HUES48 (cell line): ENCODE measurements at regions not wholly inside any gene's neighbourhood (a gene's known extent, or its start where the extent isn't known, plus 50 kb on each side); places are given as distances from the start of the nearest gene placed in this dataset.
"Not testable (repeated sequence)": the region's sequence is repeated elsewhere in the genome, so short reads cannot be mapped to it uniquely, and the experiment has no call there.

Experiments used
- H3K27ac ChIP-seq: one replicate; pipeline ENCODE4 v1.7.0; 2013; ENCODE audit warnings: low read depth, low read length, inconsistent platforms
- H3K27me3 ChIP-seq: 2 replicates; pipeline ENCODE4 v1.6.1; 2013; ENCODE audit warnings: mild to moderate bottlenecking, low read length; ENCODE audit not compliant: control insufficient read depth, insufficient read depth
- H3K36me3 ChIP-seq: 2 replicates; pipeline ENCODE4 v1.6.1; 2013; ENCODE audit warnings: low read length; ENCODE audit not compliant: control insufficient read depth, insufficient read depth
- H3K4me1 ChIP-seq: 2 replicates; pipeline ENCODE4 v1.6.1; 2013; ENCODE audit warnings: mild to moderate bottlenecking, low read length; ENCODE audit not compliant: control insufficient read depth, insufficient read depth
- H3K4me3 ChIP-seq: 2 replicates; pipeline ENCODE4 v1.5.1; 2013; ENCODE audit warnings: mild to moderate bottlenecking, low read depth, low read length
- H3K9ac ChIP-seq: 2 replicates; pipeline ENCODE4 v1.6.1; 2013; ENCODE audit warnings: mild to moderate bottlenecking, low read depth, low read length, moderate library complexity
- H3K9me3 ChIP-seq: 2 replicates; pipeline ENCODE4 v1.6.1; 2013; ENCODE audit warnings: low read length; ENCODE audit not compliant: control insufficient read depth, insufficient read depth

GRCh38 chr9:31572190-31572589 lies 812.3 kb upstream of the ACO1 start:
- not testable (repeated sequence) for H3K9ac ChIP-seq, H3K36me3 ChIP-seq, H3K4me3 ChIP-seq, H3K27me3 ChIP-seq, H3K27ac ChIP-seq, H3K4me1 ChIP-seq, H3K9me3 ChIP-seq

- Histone ChIP-seq H3K27me3 (no peaks in the 10 kb centered on the region), H3K4me3 (no peak overlapping the region), H3K27ac (no peak overlapping the region), H3K9me3 (no peaks in the 10 kb centered on the region), H3K4me1 (no peaks in the 10 kb centered on the region), H3K36me3 (no peaks in the 10 kb centered on the region), H3K9ac (no peak overlapping the region)
These were observed 810.9 kb upstream of the ACO1 start for GRCh38 chr9:31573561-31573960.

GRCh38 chr9:31574006-31574765 lies 810.3 kb upstream of the ACO1 start:
- H3K27ac ChIP-seq = no peak overlapping the region
- H3K27me3 ChIP-seq = no peaks in the 10 kb centered on the region
- no peak overlapping the region for H3K9ac ChIP-seq
- no peaks in the 10 kb centered on the region for H3K36me3 ChIP-seq
- no peaks in the 10 kb centered on the region for H3K9me3 ChIP-seq
- H3K4me3 ChIP-seq = no peak overlapping the region
- H3K4me1 ChIP-seq = no peaks in the 10 kb centered on the region

GRCh38 chr9:31582071-31582470 lies 802.4 kb upstream of the ACO1 start:
- Histone ChIP-seq H3K27ac (no peak overlapping the region), H3K27me3 (no peaks in the 10 kb centered on the region), H3K4me1 (no peaks in the 10 kb centered on the region), H3K36me3 (no peaks in the 10 kb centered on the region), H3K4me3 (no peak overlapping the region), H3K9ac (no peak overlapping the region), H3K9me3 (no peaks in the 10 kb centered on the region)

GRCh38 chr9:31582561-31582960 lies 801.9 kb upstream of the ACO1 start:
- Histone ChIP-seq H3K36me3 (no peaks in the 10 kb centered on the region), H3K27ac (no peak overlapping the region), H3K9ac (no peak overlapping the region), H3K9me3 (no peaks in the 10 kb centered on the region), H3K4me1 (no peaks in the 10 kb centered on the region), H3K27me3 (no peaks in the 10 kb centered on the region), H3K4me3 (no peak overlapping the region)

- Histone ChIP-seq H3K36me3 (no peaks in the 10 kb centered on the region), H3K9me3 (no peaks in the 10 kb centered on the region), H3K27ac (no peak overlapping the region), H3K27me3 (no peaks in the 10 kb centered on the region), H3K4me3 (no peak overlapping the region), H3K4me1 (no peaks in the 10 kb centered on the region), H3K9ac (no peak overlapping the region)
These were observed 799.3 kb upstream of the ACO1 start for GRCh38 chr9:31585158-31585557.

GRCh38 chr9:31587146-31587545 lies 797.3 kb upstream of the ACO1 start:
- H3K36me3 ChIP-seq = no peaks in the 10 kb centered on the region
- H3K9me3 ChIP-seq = no peaks in the 10 kb centered on the region
- no peak overlapping the region for H3K9ac ChIP-seq
- H3K27me3 ChIP-seq = no peaks in the 10 kb centered on the region
- H3K4me3 ChIP-seq = no peak overlapping the region
- H3K27ac ChIP-seq = no peak overlapping the region
- H3K4me1 ChIP-seq = no peaks in the 10 kb centered on the region

GRCh38 chr9:31588006-31588405 lies 796.4 kb upstream of the ACO1 start:
- Histone ChIP-seq H3K9me3 (no peaks in the 10 kb centered on the region), H3K4me1 (no peaks in the 10 kb centered on the region), H3K36me3 (no peaks in the 10 kb centered on the region), H3K9ac (no peak overlapping the region), H3K27ac (no peak overlapping the region), H3K27me3 (no peaks in the 10 kb centered on the region), H3K4me3 (no peak overlapping the region)

GRCh38 chr9:31588756-31589155 lies 795.7 kb upstream of the ACO1 start:
- Histone ChIP-seq H3K36me3 (no peaks in the 10 kb centered on the region), H3K4me1 (no peaks in the 10 kb centered on the region), H3K4me3 (no peak overlapping the region), H3K27ac (no peak overlapping the region), H3K9ac (no peak overlapping the region), H3K27me3 (no peaks in the 10 kb centered on the region), H3K9me3 (no peaks in the 10 kb centered on the region)

- H3K27me3 ChIP-seq = no peaks in the 10 kb centered on the region
- H3K9ac ChIP-seq = no peak overlapping the region
- no peak overlapping the region for H3K27ac ChIP-seq
- H3K4me3 ChIP-seq = no peak overlapping the region
- no peaks in the 10 kb centered on the region for H3K4me1 ChIP-seq
- H3K36me3 ChIP-seq = no peaks in the 10 kb centered on the region
- no peaks in the 10 kb centered on the region for H3K9me3 ChIP-seq
These were observed 794.4 kb upstream of the ACO1 start for GRCh38 chr9:31590091-31590490.

GRCh38 chr9:31597086-31597485 lies 787.4 kb upstream of the ACO1 start:
- H3K9ac ChIP-seq, H3K4me1 ChIP-seq, H3K9me3 ChIP-seq, H3K27ac ChIP-seq, H3K27me3 ChIP-seq, H3K4me3 ChIP-seq, H3K36me3 ChIP-seq: not testable (repeated sequence)
